ENCODE measurements at regions not wholly inside any gene's neighbourhood (a gene's known extent, or its start where the extent isn't known, plus 50 kb on each side); places are given as distances from the start of the nearest gene placed in this dataset.
A peak's percentile ranks its signal among the peaks of the same experiment; 100 is the strongest.

GRCh38 chr18:11307716-11308115 is 158.3 kb upstream of the PIEZO2 start:
- DNase-seq: no peak

GRCh38 chr18:11305507-11305906 is 156.1 kb upstream of the PIEZO2 start:
- DNase-seq: no peak

GRCh38 chr18:11304928-11305327 is 155.6 kb upstream of the PIEZO2 start:
- no peak for DNase-seq

GRCh38 chr18:11296946-11297345 is 147.6 kb upstream of the PIEZO2 start:
- no peak for DNase-seq

GRCh38 chr18:11293794-11294193 is 144.4 kb upstream of the PIEZO2 start:
- DNase-seq: no peak

GRCh38 chr18:11290786-11291185 is 141.4 kb upstream of the PIEZO2 start:
- no peak for DNase-seq

- no peak for DNase-seq
These were observed 139.9 kb upstream of the PIEZO2 start for GRCh38 chr18:11289248-11289647.

DNA sequence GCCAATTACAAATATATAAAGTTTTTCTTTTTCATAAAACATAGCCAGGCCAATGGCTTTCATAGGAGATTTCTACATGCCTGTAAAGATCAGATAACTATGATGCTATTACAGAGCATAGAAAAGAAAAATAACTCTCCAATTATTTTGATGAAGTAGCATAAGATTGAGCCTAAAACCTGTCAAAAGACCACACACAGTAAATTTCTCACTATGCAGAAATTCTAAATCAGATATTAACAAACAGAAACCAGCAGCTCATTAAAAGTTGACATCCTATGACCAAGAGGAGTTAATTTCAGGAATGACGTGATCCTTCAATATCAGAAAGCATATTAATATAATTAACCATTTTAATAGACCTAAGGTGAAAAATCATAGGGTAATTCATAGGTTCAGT is 139.0 kb upstream of the PIEZO2 start:
- DNase-seq: no peak

GRCh38 chr18:11286431-11286830 is 137.1 kb upstream of the PIEZO2 start:
- DNase-seq: no peak

GRCh38 chr18:11284811-11285210 is 135.4 kb upstream of the PIEZO2 start:
- no peak for DNase-seq

- DNase-seq: no peak
These were observed 135.0 kb upstream of the PIEZO2 start for GRCh38 chr18:11284349-11284748.

DNA sequence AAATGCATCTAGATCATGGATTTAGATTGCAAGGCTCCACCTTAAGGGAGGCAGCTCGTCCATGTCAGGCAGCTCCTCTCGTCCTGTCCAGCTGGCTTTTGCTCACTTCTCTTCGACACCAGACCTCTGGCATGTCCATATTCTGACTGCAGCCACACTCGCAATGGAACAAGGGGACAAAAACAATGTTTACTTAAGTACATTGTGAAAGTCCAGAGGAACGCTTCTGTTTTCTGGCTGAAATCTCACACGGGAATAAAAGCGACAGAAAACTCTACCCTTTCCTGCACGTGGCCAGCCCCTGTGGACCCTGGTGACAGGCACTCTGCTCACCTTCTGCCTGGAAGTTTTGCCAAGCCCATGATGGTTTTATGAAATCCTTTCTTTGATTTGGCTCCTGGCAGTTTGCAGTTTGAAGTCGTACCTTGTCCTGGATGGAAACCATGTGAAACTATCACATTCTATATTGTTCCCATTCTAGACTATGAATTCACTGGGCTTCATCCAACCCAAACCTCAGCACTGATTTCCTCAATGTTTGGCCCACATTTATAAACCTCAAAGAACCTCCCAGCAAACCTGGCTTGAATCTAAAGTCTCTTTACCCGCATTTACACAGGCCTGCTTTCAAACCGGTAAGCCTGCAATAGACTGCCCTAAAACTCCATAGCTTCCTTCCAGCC is 134.3 kb upstream of the PIEZO2 start:
- DNase-seq: no peak

DNA sequence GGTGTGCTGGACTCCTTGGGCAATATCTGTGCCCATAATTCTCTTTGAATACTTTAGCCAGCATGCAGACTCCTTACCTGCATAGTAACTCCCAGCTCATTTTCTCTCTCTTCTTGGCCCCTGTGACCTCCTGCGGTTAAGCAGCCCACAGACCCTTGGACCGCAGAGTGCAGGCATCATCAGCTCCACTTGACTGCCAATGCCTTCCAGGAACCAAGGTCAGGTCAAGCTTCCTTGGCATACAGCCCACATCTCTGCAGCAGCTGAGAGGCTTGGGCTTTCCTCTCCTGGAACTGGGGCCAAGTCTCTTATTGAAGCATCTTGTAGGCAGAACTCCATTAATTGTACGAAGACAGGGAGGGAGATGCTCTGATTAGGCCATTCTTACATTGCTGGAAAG is 130.1 kb upstream of the PIEZO2 start:
- DNase-seq: no peak

- DNase-seq: no peak
These were observed 127.3 kb upstream of the PIEZO2 start for GRCh38 chr18:11276678-11277077.

DNA sequence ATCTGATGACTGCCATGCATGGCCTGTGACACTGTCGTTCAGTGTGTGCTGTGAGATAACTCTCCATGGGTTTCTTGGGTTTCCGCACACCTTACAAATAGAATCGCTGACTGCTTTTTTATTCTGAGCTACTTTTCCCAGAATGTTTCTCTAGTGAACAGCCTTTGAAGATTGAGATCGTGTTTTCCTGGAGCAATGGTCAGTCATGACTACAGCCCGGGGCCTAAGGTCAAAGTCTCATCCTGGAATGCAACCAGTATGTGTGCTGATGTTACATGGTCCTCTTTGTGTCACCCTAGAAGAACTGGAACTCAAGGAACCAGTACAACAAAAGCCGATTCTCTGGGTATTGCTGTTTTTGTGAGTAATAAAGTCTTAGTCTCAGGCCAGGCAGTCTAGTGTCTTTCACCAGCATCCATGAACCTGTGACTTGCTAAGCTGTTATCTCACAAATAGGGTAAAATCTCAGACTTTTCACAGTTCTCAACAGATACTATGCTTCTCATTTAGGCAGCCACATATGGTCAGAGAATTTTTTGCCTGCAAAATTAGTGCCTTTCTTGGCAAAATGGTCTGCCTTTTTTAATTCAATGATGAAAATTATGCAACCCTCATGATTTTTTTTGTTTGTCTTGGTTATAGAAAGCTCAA is 124.9 kb upstream of the PIEZO2 start:
- no peak for DNase-seq

GRCh38 chr18:11272516-11272915 is 123.1 kb upstream of the PIEZO2 start:
- DNase-seq: no peak

GRCh38 chr18:11271954-11272353 is 122.6 kb upstream of the PIEZO2 start:
- peak; percentile 18 for DNase-seq

DNA sequence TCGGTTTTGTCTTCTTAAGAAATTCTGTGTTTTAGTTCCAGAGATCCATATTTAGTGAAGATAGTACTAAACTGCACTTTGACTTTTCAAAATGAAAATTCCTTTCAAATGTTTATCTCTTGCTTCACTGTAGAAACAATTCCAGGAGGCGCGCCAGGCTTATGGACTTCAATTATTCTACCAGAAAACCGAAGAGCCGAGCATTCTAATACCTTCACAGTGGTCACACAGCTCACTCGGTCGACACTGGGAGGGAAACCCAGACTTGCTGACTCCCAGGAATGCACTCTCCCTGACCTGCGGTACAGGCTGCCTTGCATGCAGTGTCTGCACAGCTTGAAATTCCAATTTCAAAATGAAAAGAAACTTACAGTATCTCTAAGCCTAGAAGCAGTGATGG is 119.9 kb upstream of the PIEZO2 start:
- DNase-seq: no peak

GRCh38 chr18:11268741-11269233 is 119.4 kb upstream of the PIEZO2 start:
- DNase-seq: no peak

- DNase-seq: no peak
These were observed 118.8 kb upstream of the PIEZO2 start for GRCh38 chr18:11268153-11268552.

GRCh38 chr18:11266781-11267480 is 117.6 kb upstream of the PIEZO2 start:
- no peak for DNase-seq

DNA sequence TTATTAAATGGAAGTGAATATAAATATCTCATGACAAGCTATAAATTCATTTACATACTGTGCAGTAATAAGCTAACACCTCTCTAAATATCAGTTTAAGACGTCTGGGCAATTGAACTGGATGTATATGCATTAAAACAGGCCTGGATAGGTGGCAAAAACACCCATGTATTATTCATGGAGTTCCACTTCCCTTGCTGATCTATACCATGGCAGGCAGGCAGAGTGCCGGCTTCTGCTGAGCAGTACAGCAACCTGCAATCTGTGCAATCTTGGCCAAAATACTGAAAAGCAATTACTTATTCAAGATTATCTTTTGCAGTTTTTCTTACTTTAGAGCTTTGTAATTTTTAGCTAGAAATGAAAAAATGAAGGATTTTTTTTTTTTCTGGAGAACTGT is 112.1 kb upstream of the PIEZO2 start:
- no peak for DNase-seq

- DNase-seq: no peak
These were observed 111.6 kb upstream of the PIEZO2 start for GRCh38 chr18:11260961-11261461.

Measured in hematopoietic multipotent progenitor cell treated with erythropoietin and hydrocortisone succinate and interleukin-3 and kit ligand, for 4 days (in vitro differentiated cells).